Naive thymus-derived CD4-positive, alpha-beta T cell (primary cell): ENCODE measurements at regions not wholly inside any gene's neighbourhood (a gene's known extent, or its start where the extent isn't known, plus 50 kb on each side); places are given as distances from the start of the nearest gene placed in this dataset.
"Not testable (repeated sequence)": the region's sequence is repeated elsewhere in the genome, so short reads cannot be mapped to it uniquely, and the experiment has no call there.

Experiments
- ATAC-seq: fragments of 150-1000 bp; cut with Tn5 transposase; 2 replicates; pipeline ENCODE4 v1.10.0; 2021; ENCODE audit warnings: mild to moderate bottlenecking, moderate library complexity
- CTCF ChIA-PET: fragments of 350-600 bp; sonication (Branson Sonifier 250); formaldehyde crosslinking; loops from one replicate; lab custom pipeline; 2021; ENCODE audit warnings: antibody characterized with exemption; lab: Charles Lee
- POLR2A ChIA-PET: fragments of 350-600 bp; sonication (Branson Sonifier 250); formaldehyde crosslinking; loops from one replicate; lab custom pipeline; 2021; ENCODE audit warnings: antibody characterized with exemption, inconsistent platforms; lab: Charles Lee
- DNase-seq, 9 donors: peaks; one replicate each; pipeline versions ENCODE4 v3.0.0 to v3.0.0-alpha.2; 2020 to 2022; ENCODE audit warnings: mixed read lengths in 1 of 9
- H3K27ac ChIP-seq: one replicate; pipeline ENCODE4 v1.7.0; 2013; ENCODE audit warnings: mild to moderate bottlenecking, low read depth, low read length, moderate library complexity
- H3K27me3 ChIP-seq, 2 donors: one replicate each; pipeline ENCODE4 v1.7.0; 2013; ENCODE audit warnings: low read length in 2 of 2, mild to moderate bottlenecking in 2 of 2, moderate library complexity in 2 of 2; ENCODE audit not compliant: control insufficient read depth in 2 of 2, insufficient read depth in 2 of 2
- H3K36me3 ChIP-seq, 3 experiments: 1 replicate in 2 of 3; 2 replicates in 1 of 3; pipeline ENCODE4 v1.7.0; 2013; ENCODE audit warnings: low read length in 3 of 3, mild to moderate bottlenecking in 3 of 3, moderate library complexity in 1 of 3; ENCODE audit not compliant: insufficient read depth in 3 of 3, control insufficient read depth in 2 of 3
- H3K4me1 ChIP-seq, 2 donors: one replicate each; pipeline ENCODE4 v1.7.0; 2013; ENCODE audit warnings: low read length in 2 of 2, mild to moderate bottlenecking in 2 of 2, moderate library complexity in 1 of 2; ENCODE audit not compliant: control insufficient read depth in 2 of 2, insufficient read depth in 2 of 2
- H3K4me3 ChIP-seq: 2 replicates; pipeline ENCODE4 v1.7.0; 2013; ENCODE audit warnings: mild to moderate bottlenecking, low read length
- H3K9me3 ChIP-seq, 3 experiments: 1 replicate in 2 of 3; 2 replicates in 1 of 3; pipeline ENCODE4 v1.7.0; 2013; ENCODE audit warnings: low read length in 3 of 3; ENCODE audit not compliant: control insufficient read depth in 2 of 3
- H3K27ac Mint-ChIP-seq, 9 donors: one replicate each; pipeline ENCODE4 v1.8.0; 2020 to 2022; ENCODE audit warnings: mixed read lengths in 9 of 9, mild to moderate bottlenecking in 8 of 9, moderate library complexity in 5 of 9, inconsistent platforms in 2 of 9
- H3K27me3 Mint-ChIP-seq, 5 donors: one replicate each; pipeline ENCODE4 v1.8.0; 2021 to 2022; ENCODE audit warnings: mixed read lengths in 5 of 5, mild to moderate bottlenecking in 1 of 5
- H3K36me3 Mint-ChIP-seq, 5 donors: one replicate each; pipeline ENCODE4 v1.8.0; 2020 to 2022; ENCODE audit warnings: mixed read lengths in 5 of 5, mild to moderate bottlenecking in 3 of 5, inconsistent platforms in 1 of 5
- H3K4me1 Mint-ChIP-seq, 7 donors: one replicate each; pipeline ENCODE4 v1.8.0; 2020 to 2022; ENCODE audit warnings: mixed read lengths in 7 of 7, mild to moderate bottlenecking in 3 of 7, inconsistent platforms in 1 of 7
- H3K4me3 Mint-ChIP-seq, 10 donors: one replicate each; pipeline ENCODE4 v1.8.0; 2020 to 2022; ENCODE audit warnings: mild to moderate bottlenecking in 10 of 10, mixed read lengths in 10 of 10, moderate library complexity in 6 of 10, inconsistent platforms in 2 of 10
- H3K9me3 Mint-ChIP-seq, 11 donors: one replicate each; pipeline ENCODE4 v1.8.0; 2020 to 2022; ENCODE audit warnings: mixed read lengths in 11 of 11, mild to moderate bottlenecking in 4 of 11, inconsistent platforms in 1 of 11, moderate library complexity in 1 of 11
- intact Hi-C, 2 donors: fragments of 100-400 bp; cut with micrococcal nuclease; formaldehyde crosslinking; loops; one replicate each; pipeline ENCODE4 v1.15.1; 2023

DNA sequence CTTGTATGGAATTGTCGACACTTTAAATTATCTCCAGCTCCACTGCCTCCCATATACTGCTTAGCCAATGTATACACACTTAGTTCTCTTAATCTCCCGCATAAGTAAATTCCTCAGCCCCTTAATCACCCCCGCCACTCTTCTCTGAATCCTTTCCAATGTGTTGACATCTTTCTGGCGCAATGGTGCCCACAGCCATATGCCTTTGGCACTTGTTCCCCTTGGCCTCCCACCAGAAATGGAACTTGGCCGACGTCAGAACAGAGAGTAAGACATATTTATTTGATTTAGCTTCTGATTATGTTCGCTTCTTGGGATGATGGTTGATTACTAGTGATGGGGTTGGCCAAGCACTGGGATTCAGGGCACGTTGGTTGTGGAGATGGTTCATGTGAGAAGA lies 1089.3 kb upstream of the CELF4 start:
- peaks cover 0 to 6% (median 0%) of the 10 kb centered on the region in 7 donors for H3K4me1 Mint-ChIP-seq
- no peak overlapping the region for H3K27ac Mint-ChIP-seq
- Histone ChIP-seq H3K9me3 (no peaks in the 10 kb centered on the region), H3K4me3 (no peak overlapping the region), H3K27me3 (no peaks in the 10 kb centered on the region), H3K4me1 (no peaks in the 10 kb centered on the region), H3K27ac (no peak overlapping the region), H3K36me3 (no peaks in the 10 kb centered on the region)
- ChIA-PET CTCF (no interaction called here), POLR2A (no interaction called here)
- H3K4me3 Mint-ChIP-seq = no peak overlapping the region
- DNase-seq (no peak), ATAC-seq (no peak)
- H3K27me3 Mint-ChIP-seq = no peaks in the 10 kb centered on the region
- intact Hi-C loops = no loop called here
- H3K9me3 Mint-ChIP-seq = peaks cover 0 to 9% (median 0%) of the 10 kb centered on the region in 11 donors
- H3K36me3 Mint-ChIP-seq = no peaks in the 10 kb centered on the region

GRCh38 chr18:38651736-38652135 lies 1086.1 kb upstream of the CELF4 start:
- no peak overlapping the region for H3K4me3 Mint-ChIP-seq
- H3K27ac Mint-ChIP-seq = no peak overlapping the region
- ChIA-PET POLR2A (no interaction called here), CTCF (no interaction called here)
- H3K9me3 Mint-ChIP-seq = peaks cover 0 to 11% (median 0%) of the 10 kb centered on the region in 11 donors
- H3K9me3 ChIP-seq = no peaks in the 10 kb centered on the region
- no peak overlapping the region for H3K27ac ChIP-seq
- H3K4me3 ChIP-seq = no peak overlapping the region
- ATAC-seq (no peak), DNase-seq (no peak)
- H3K27me3 ChIP-seq = no peaks in the 10 kb centered on the region
- intact Hi-C loops = no loop called here
- no peaks in the 10 kb centered on the region for H3K4me1 ChIP-seq
- H3K27me3 Mint-ChIP-seq = no peaks in the 10 kb centered on the region
- no peaks in the 10 kb centered on the region for H3K36me3 Mint-ChIP-seq
- H3K36me3 ChIP-seq = no peaks in the 10 kb centered on the region
- peaks cover 0 to 2% (median 0%) of the 10 kb centered on the region in 7 donors for H3K4me1 Mint-ChIP-seq

- no peaks in the 10 kb centered on the region for H3K9me3 ChIP-seq
- no peaks in the 10 kb centered on the region for H3K4me1 Mint-ChIP-seq
- H3K27ac ChIP-seq = no peak overlapping the region
- H3K36me3 Mint-ChIP-seq = no peaks in the 10 kb centered on the region
- peaks cover 0 to 6% (median 0%) of the 10 kb centered on the region in 11 donors for H3K9me3 Mint-ChIP-seq
- ChIA-PET POLR2A (no interaction called here), CTCF (no interaction called here)
- ATAC-seq (no peak), DNase-seq (no peak)
- H3K4me3 Mint-ChIP-seq = no peak overlapping the region
- intact Hi-C loops = no loop called here
- no peaks in the 10 kb centered on the region for H3K4me1 ChIP-seq
- H3K4me3 ChIP-seq = no peak overlapping the region
- H3K27ac Mint-ChIP-seq = no peak overlapping the region
- no peaks in the 10 kb centered on the region for H3K27me3 Mint-ChIP-seq
- no peaks in the 10 kb centered on the region for H3K36me3 ChIP-seq
- no peaks in the 10 kb centered on the region for H3K27me3 ChIP-seq
Measured at GRCh38 chr18:38648179-38648578, 1082.6 kb upstream of the CELF4 start.

GRCh38 chr18:38646296-38646695 lies 1080.7 kb upstream of the CELF4 start:
- Mint-ChIP-seq H3K27me3 (no peaks in the 10 kb centered on the region), H3K4me1 (no peaks in the 10 kb centered on the region), H3K27ac (no peak overlapping the region), H3K9me3 (peaks cover 0 to 6% (median 0%) of the 10 kb centered on the region in 11 donors), H3K36me3 (no peaks in the 10 kb centered on the region), H3K4me3 (no peak overlapping the region)
- no peak overlapping the region for H3K4me3 ChIP-seq
- H3K4me1 ChIP-seq = no peaks in the 10 kb centered on the region
- H3K36me3 ChIP-seq = no peaks in the 10 kb centered on the region
- ATAC-seq = no peak
- intact Hi-C loops = no loop called here
- CTCF ChIA-PET = no interaction called here
- POLR2A ChIA-PET = no interaction called here
- H3K27me3 ChIP-seq = no peaks in the 10 kb centered on the region
- H3K9me3 ChIP-seq = no peaks in the 10 kb centered on the region
- no peak for DNase-seq
- no peak overlapping the region for H3K27ac ChIP-seq

- no peak overlapping the region for H3K27ac ChIP-seq
- Mint-ChIP-seq H3K36me3 (no peaks in the 10 kb centered on the region), H3K9me3 (peaks cover 0 to 10% (median 2%) of the 10 kb centered on the region in 11 donors), H3K4me1 (no peaks in the 10 kb centered on the region), H3K27me3 (no peaks in the 10 kb centered on the region), H3K27ac (no peak overlapping the region), H3K4me3 (no peak overlapping the region)
- no peaks in the 10 kb centered on the region for H3K36me3 ChIP-seq
- H3K9me3 ChIP-seq = no peaks in the 10 kb centered on the region
- H3K27me3 ChIP-seq = no peaks in the 10 kb centered on the region
- H3K4me1 ChIP-seq = no peaks in the 10 kb centered on the region
- DNase-seq (no peak), ATAC-seq (no peak)
- ChIA-PET CTCF (no interaction called here), POLR2A (no interaction called here)
- intact Hi-C loops = no loop called here
- H3K4me3 ChIP-seq = no peak overlapping the region
Measured at GRCh38 chr18:38644875-38645641, 1079.5 kb upstream of the CELF4 start.

DNA sequence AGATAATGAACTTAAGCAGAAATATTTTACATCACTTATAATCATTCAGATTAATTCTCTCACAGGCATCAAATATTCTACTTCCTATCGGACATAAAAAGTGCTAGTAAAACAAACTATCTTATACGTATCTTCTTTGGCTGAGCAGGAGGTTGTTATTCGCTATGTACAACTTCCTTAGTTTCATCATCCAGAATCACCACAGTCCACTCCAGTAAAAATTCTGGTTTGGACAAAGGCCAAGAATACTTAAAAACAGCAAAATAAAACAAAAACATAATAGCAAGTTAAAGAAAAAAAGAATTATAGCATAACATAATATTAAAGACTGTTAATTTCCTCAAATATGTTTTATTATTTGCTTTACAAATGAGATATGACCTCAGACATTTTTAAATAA lies 1077.1 kb upstream of the CELF4 start:
- peaks cover 0 to 13% (median 0%) of the 10 kb centered on the region in 3 experiments for H3K9me3 ChIP-seq
- H3K9me3 Mint-ChIP-seq = peaks cover 6 to 33% (median 16%) of the 10 kb centered on the region in 11 donors
- no peaks in the 10 kb centered on the region for H3K27me3 ChIP-seq
- ChIA-PET CTCF (no interaction called here), POLR2A (no interaction called here)
- H3K36me3 ChIP-seq = no peaks in the 10 kb centered on the region
- H3K4me1 Mint-ChIP-seq = no peaks in the 10 kb centered on the region
- no peak overlapping the region for H3K4me3 Mint-ChIP-seq
- intact Hi-C loops = no loop called here
- DNase-seq (no peak), ATAC-seq (no peak)
- no peak overlapping the region for H3K27ac ChIP-seq
- H3K36me3 Mint-ChIP-seq = peaks cover 0 to 7% (median 2%) of the 10 kb centered on the region in 5 donors
- H3K27ac Mint-ChIP-seq = no peak overlapping the region
- H3K4me1 ChIP-seq = no peaks in the 10 kb centered on the region
- no peak overlapping the region for H3K4me3 ChIP-seq
- H3K27me3 Mint-ChIP-seq = no peaks in the 10 kb centered on the region

DNA sequence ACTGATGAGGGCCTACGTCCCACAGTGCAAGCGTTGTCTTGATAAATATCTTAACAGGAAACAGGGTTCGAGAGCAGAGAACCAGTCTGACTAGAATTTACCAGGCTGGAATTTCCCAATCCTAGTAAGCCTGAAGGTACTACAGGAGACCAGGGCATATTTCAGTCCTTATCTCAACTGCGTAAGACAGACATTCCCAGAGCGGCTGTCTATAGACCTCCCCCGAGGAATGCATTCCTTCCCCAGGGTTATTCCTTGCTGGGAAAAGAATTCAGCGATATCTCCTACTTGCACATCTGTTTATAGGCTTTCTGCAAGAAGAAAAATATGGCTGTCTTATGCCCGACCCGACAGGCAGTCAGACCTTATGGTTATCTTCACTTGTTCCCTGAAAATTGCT lies 1074.1 kb upstream of the CELF4 start:
- H3K36me3 Mint-ChIP-seq, H3K4me3 Mint-ChIP-seq, intact Hi-C loops, CTCF ChIA-PET, H3K4me1 ChIP-seq, H3K4me1 Mint-ChIP-seq, H3K27ac Mint-ChIP-seq, DNase-seq, H3K4me3 ChIP-seq, H3K27me3 Mint-ChIP-seq, H3K36me3 ChIP-seq, H3K27me3 ChIP-seq, H3K27ac ChIP-seq, POLR2A ChIA-PET, ATAC-seq: not testable (repeated sequence)
- H3K9me3 ChIP-seq = peaks cover 0 to 13% (median 0%) of the 10 kb centered on the region in 3 experiments
- H3K9me3 Mint-ChIP-seq = peaks cover 6 to 33% (median 17%) of the 10 kb centered on the region in 11 donors
